Muscle layer of colon (tissue), 2 donors: ENCODE measurements at regions not wholly inside any gene's neighbourhood (a gene's known extent, or its start where the extent isn't known, plus 50 kb on each side); places are given as distances from the start of the nearest gene placed in this dataset.
"Not testable (repeated sequence)": the region's sequence is repeated elsewhere in the genome, so short reads cannot be mapped to it uniquely, and the experiment has no call there.

Source experiments
- H3K27ac ChIP-seq: one replicate; pipeline ENCODE4 v1.7.0; 2013; ENCODE audit warnings: low read depth, mild to moderate bottlenecking, low read length, moderate library complexity
- H3K27me3 ChIP-seq, 2 donors: one replicate each; pipeline ENCODE4 v1.7.0; 2013; ENCODE audit warnings: low read length in 2 of 2, mild to moderate bottlenecking in 2 of 2; ENCODE audit not compliant: insufficient read depth in 2 of 2, control insufficient read depth in 1 of 2
- H3K36me3 ChIP-seq: one replicate; pipeline ENCODE4 v1.7.0; 2013; ENCODE audit warnings: mild to moderate bottlenecking, low read length; ENCODE audit not compliant: insufficient read depth
- H3K4me1 ChIP-seq: one replicate; pipeline ENCODE4 v1.7.0; 2013; ENCODE audit warnings: mild to moderate bottlenecking, low read length; ENCODE audit not compliant: insufficient read depth
- H3K4me3 ChIP-seq, 2 donors: one replicate each; pipeline ENCODE4 v1.7.0; 2013; ENCODE audit warnings: low read length in 2 of 2, low read depth in 1 of 2, mild to moderate bottlenecking in 1 of 2, moderate library complexity in 1 of 2
- H3K9ac ChIP-seq: one replicate; pipeline ENCODE4 v1.7.0; 2013; ENCODE audit warnings: low read length
- H3K9me3 ChIP-seq: one replicate; pipeline ENCODE4 v1.7.0; 2013; ENCODE audit warnings: mild to moderate bottlenecking, low read length
- donor health status: abdominal sarcoma.
- donor health status: Adenocarcinoma of cecum.

- not testable (repeated sequence) for H3K9me3 ChIP-seq, H3K4me1 ChIP-seq, H3K36me3 ChIP-seq, H3K9ac ChIP-seq, H3K4me3 ChIP-seq, H3K27ac ChIP-seq, H3K27me3 ChIP-seq
Measured at GRCh38 chrX:124181515-124181914, 150.9 kb upstream of the TEX13D start.

- Histone ChIP-seq H3K9ac (no peak overlapping the region), H3K27ac (no peak overlapping the region), H3K4me1 (no peaks in the 10 kb centered on the region), H3K4me3 (no peak overlapping the region), H3K27me3 (no peaks in the 10 kb centered on the region), H3K36me3 (no peaks in the 10 kb centered on the region), H3K9me3 (no peaks in the 10 kb centered on the region)
Measured at GRCh38 chrX:124190440-124190839, 142.0 kb upstream of the TEX13D start.

- H3K36me3 ChIP-seq = no peaks in the 10 kb centered on the region
- no peaks in the 10 kb centered on the region for H3K27me3 ChIP-seq
- no peak overlapping the region for H3K9ac ChIP-seq
- H3K4me1 ChIP-seq = no peaks in the 10 kb centered on the region
- H3K9me3 ChIP-seq = no peaks in the 10 kb centered on the region
- peak overlapping the region; percentile 54 for H3K27ac ChIP-seq
- H3K4me3 ChIP-seq = no peak overlapping the region
Measured at GRCh38 chrX:124194199-124194598, 138.3 kb upstream of the TEX13D start.

GRCh38 chrX:124194901-124195300 lies 137.6 kb upstream of the TEX13D start:
- no peak overlapping the region for H3K9ac ChIP-seq
- no peaks in the 10 kb centered on the region for H3K9me3 ChIP-seq
- peak overlapping the region; percentile 54 for H3K27ac ChIP-seq
- no peaks in the 10 kb centered on the region for H3K4me1 ChIP-seq
- H3K36me3 ChIP-seq = no peaks in the 10 kb centered on the region
- no peaks in the 10 kb centered on the region for H3K27me3 ChIP-seq
- H3K4me3 ChIP-seq = no peak overlapping the region

- H3K4me3 ChIP-seq = no peak overlapping the region
- no peaks in the 10 kb centered on the region for H3K4me1 ChIP-seq
- H3K9me3 ChIP-seq = peaks cover 6% of the 10 kb centered on the region
- no peak overlapping the region for H3K9ac ChIP-seq
- H3K36me3 ChIP-seq = no peaks in the 10 kb centered on the region
- H3K27ac ChIP-seq = no peak overlapping the region
- H3K27me3 ChIP-seq = no peaks in the 10 kb centered on the region
Measured at GRCh38 chrX:124203311-124203710, 129.1 kb upstream of the TEX13D start.

GRCh38 chrX:124208660-124209059 lies 123.8 kb upstream of the TEX13D start:
- no peaks in the 10 kb centered on the region for H3K9me3 ChIP-seq
- no peaks in the 10 kb centered on the region for H3K36me3 ChIP-seq
- no peak overlapping the region for H3K4me3 ChIP-seq
- no peaks in the 10 kb centered on the region for H3K27me3 ChIP-seq
- H3K9ac ChIP-seq = no peak overlapping the region
- H3K4me1 ChIP-seq = peaks cover 5% of the 10 kb centered on the region
- no peak overlapping the region for H3K27ac ChIP-seq

- no peaks in the 10 kb centered on the region for H3K9me3 ChIP-seq
- H3K4me1 ChIP-seq = peaks cover 5% of the 10 kb centered on the region
- no peaks in the 10 kb centered on the region for H3K36me3 ChIP-seq
- H3K4me3 ChIP-seq = no peak overlapping the region
- H3K27me3 ChIP-seq = no peaks in the 10 kb centered on the region
- no peak overlapping the region for H3K27ac ChIP-seq
- H3K9ac ChIP-seq = no peak overlapping the region
Measured at GRCh38 chrX:124209792-124210576, 122.5 kb upstream of the TEX13D start.

GRCh38 chrX:124211312-124211942 lies 121.0 kb upstream of the TEX13D start:
- Histone ChIP-seq H3K4me1 (peaks cover 5% of the 10 kb centered on the region), H3K9me3 (no peaks in the 10 kb centered on the region), H3K27me3 (no peaks in the 10 kb centered on the region), H3K36me3 (no peaks in the 10 kb centered on the region), H3K27ac (no peak overlapping the region), H3K4me3 (no peak overlapping the region), H3K9ac (no peak overlapping the region)

- Histone ChIP-seq H3K9me3 (no peaks in the 10 kb centered on the region), H3K36me3 (no peaks in the 10 kb centered on the region), H3K27me3 (no peaks in the 10 kb centered on the region), H3K9ac (no peak overlapping the region), H3K27ac (no peak overlapping the region), H3K4me3 (no peak overlapping the region), H3K4me1 (peaks cover 5% of the 10 kb centered on the region)
Measured at GRCh38 chrX:124212622-124213021, 119.8 kb upstream of the TEX13D start.

- Histone ChIP-seq H3K27me3 (no peaks in the 10 kb centered on the region), H3K9me3 (no peaks in the 10 kb centered on the region), H3K4me3 (no peak overlapping the region), H3K9ac (no peak overlapping the region), H3K36me3 (no peaks in the 10 kb centered on the region), H3K4me1 (peaks cover 11% of the 10 kb centered on the region), H3K27ac (no peak overlapping the region)
Measured at GRCh38 chrX:124215786-124216185, 116.7 kb upstream of the TEX13D start.

- no peak overlapping the region for H3K4me3 ChIP-seq
- H3K9ac ChIP-seq = no peak overlapping the region
- H3K27me3 ChIP-seq = no peaks in the 10 kb centered on the region
- no peaks in the 10 kb centered on the region for H3K36me3 ChIP-seq
- H3K9me3 ChIP-seq = no peaks in the 10 kb centered on the region
- peaks cover 7% of the 10 kb centered on the region for H3K4me1 ChIP-seq
- no peak overlapping the region for H3K27ac ChIP-seq
Measured at GRCh38 chrX:124216396-124217115, 115.9 kb upstream of the TEX13D start.
